Endothelial cell of umbilical vein (primary cell): ENCODE measurements at regions not wholly inside any gene's neighbourhood (a gene's known extent, or its start where the extent isn't known, plus 50 kb on each side); places are given as distances from the start of the nearest gene placed in this dataset.

Experiments
- BruUV-seq: library from RNA; stranded (reverse); fragments of 400-500 nt; replicated peaks from 2 replicates; lab custom pipeline; 2021; lab: Mats Ljungman, UMichigan
- CTCF ChIA-PET: fragments of 300-600, 350-600 bp; sonication (Branson Sonifier 250); formaldehyde crosslinking; loops from one replicate; lab custom pipeline; 2021; ENCODE audit warnings: antibody characterized with exemption, inconsistent platforms; lab: Charles Lee
- POLR2A ChIA-PET: fragments of 300-600, 350-600 bp; sonication (Branson Sonifier 250); formaldehyde crosslinking; loops from one replicate; lab custom pipeline; 2021; ENCODE audit warnings: antibody characterized with exemption, inconsistent platforms; lab: Charles Lee
- DNase-seq: peaks from one replicate; pipeline ENCODE4 v3.0.0-alpha.2; 2011; ENCODE audit warnings: low read depth, low spot score
- FAIRE-seq: peaks from 2 replicates; lab custom pipeline; 2011; peaks lifted over from hg19 to GRCh38; lab: Jason Lieb, UNC
- H2AFZ ChIP-seq: 2 replicates; pipeline ENCODE4 v1.6.0; 2012; ENCODE audit warnings: low read depth, low read length, control low read depth, inconsistent platforms
- H3K27ac ChIP-seq: 2 replicates; pipeline ENCODE4 v1.5.1; 2011; ENCODE audit warnings: low read depth, mild to moderate bottlenecking, control low read depth, low read length, moderate library complexity; ENCODE audit not compliant: insufficient read depth
- H3K27me3 ChIP-seq, 2 experiments: 2 replicates each; pipeline versions ENCODE4 v1.6.0 to v1.6.1; 2011; ENCODE audit warnings: low read length in 2 of 2, mixed read lengths in 1 of 2; ENCODE audit not compliant: control insufficient read depth in 2 of 2, insufficient read depth in 2 of 2
- H3K36me3 ChIP-seq, 2 experiments: 2 replicates in 1 of 2; 3 replicates in 1 of 2; pipeline ENCODE4 v1.5.1; 2011; ENCODE audit warnings: low read length in 2 of 2, mild to moderate bottlenecking in 1 of 2, moderate library complexity in 1 of 2; ENCODE audit not compliant: control insufficient read depth in 2 of 2, insufficient read depth in 2 of 2; ENCODE audit errors: extremely low read depth in 1 of 2
- H3K4me1 ChIP-seq: 3 replicates; pipeline ENCODE4 v1.5.1; 2011; ENCODE audit warnings: mild to moderate bottlenecking, low read length; ENCODE audit not compliant: control insufficient read depth, insufficient read depth; ENCODE audit errors: extremely low read depth
- H3K4me2 ChIP-seq: 2 replicates; pipeline ENCODE4 v1.6.1; 2011; ENCODE audit warnings: low read length, control low read depth, mixed read lengths; ENCODE audit not compliant: insufficient read depth
- H3K4me3 ChIP-seq, 3 experiments: fragments of 200-600 bp in 1 of 3; sonication (generic), shearing (Covaris generic) in 1 of 3; replicated peaks in 1 of 3; 2 replicates each; pipeline ENCODE4 v1.5.1; 2011 to 2016; ENCODE audit warnings: control low read depth in 3 of 3, low read length in 3 of 3, mild to moderate bottlenecking in 2 of 3, inconsistent platforms in 1 of 3, low read depth in 1 of 3, moderate library complexity in 1 of 3; ENCODE audit not compliant: insufficient read depth in 1 of 3
- H3K79me2 ChIP-seq: 2 replicates; pipeline ENCODE4 v1.6.0; 2012; ENCODE audit warnings: low read length, inconsistent platforms; ENCODE audit not compliant: control insufficient read depth, insufficient read depth
- H3K9ac ChIP-seq: replicated peaks from 2 replicates; pipeline ENCODE3; 2011; ENCODE audit warnings: low read length, control low read depth; ENCODE audit not compliant: insufficient read depth; ENCODE audit errors: extremely low read depth
- H3K9me1 ChIP-seq: replicated peaks from 3 replicates; pipeline ENCODE4 v1.6.0; 2011; ENCODE audit warnings: mild to moderate bottlenecking, low read length; ENCODE audit not compliant: control insufficient read depth, insufficient read depth; ENCODE audit errors: extremely low read depth
- H3K9me3 ChIP-seq: replicated peaks from 2 replicates; pipeline ENCODE4 v1.5.1; 2012; ENCODE audit warnings: low read length, inconsistent platforms; ENCODE audit not compliant: control insufficient read depth, insufficient read depth
- H4K20me1 ChIP-seq: replicated peaks from 2 replicates; pipeline ENCODE3; 2011; ENCODE audit warnings: mild to moderate bottlenecking, low read length; ENCODE audit not compliant: control insufficient read depth, insufficient read depth; ENCODE audit errors: extremely low read depth
- CTCF ChIP-seq, 2 donors: IDR thresholded peaks; 1 replicate in 1 of 2; 2 replicates in 1 of 2; pipeline ENCODE4 v1.5.1; 2011; ENCODE audit warnings: low read length in 2 of 2, mild to moderate bottlenecking in 2 of 2, moderate library complexity in 2 of 2, control low read depth in 1 of 2, inconsistent platforms in 1 of 2, low read depth in 1 of 2; ENCODE audit not compliant: insufficient read depth in 1 of 2; ENCODE audit errors: extremely low read depth in 1 of 2
- EZH2 ChIP-seq: IDR thresholded peaks from 2 replicates; pipeline ENCODE4 v1.6.1; 2012; ENCODE audit warnings: borderline replicate concordance, low read depth, mild to moderate bottlenecking, moderate library complexity, low read length, inconsistent platforms; ENCODE audit not compliant: severe bottlenecking
- FOS ChIP-seq: IDR thresholded peaks from 2 replicates; pipeline ENCODE4 v1.6.1; 2011; ENCODE audit warnings: mild to moderate bottlenecking, low read length, moderate library complexity, borderline replicate concordance; ENCODE audit not compliant: insufficient read depth
- GATA2 ChIP-seq: IDR thresholded peaks from 2 replicates; pipeline ENCODE4 v1.7.0; 2011; ENCODE audit warnings: low read depth, mild to moderate bottlenecking, moderate library complexity, mixed read lengths, low read length; ENCODE audit not compliant: insufficient read length, insufficient read depth
- JUN ChIP-seq: IDR thresholded peaks from 2 replicates; pipeline ENCODE4 v1.6.1; 2011; ENCODE audit warnings: borderline replicate concordance, low read depth; ENCODE audit not compliant: insufficient read length, insufficient read depth
- MYC ChIP-seq: IDR thresholded peaks from one replicate; pipeline ENCODE4 v1.6.1; 2011; ENCODE audit warnings: mild to moderate bottlenecking, low read depth, low read length
- POLR2A ChIP-seq: IDR thresholded peaks from 2 replicates; pipeline ENCODE4 v1.6.1; 2012; ENCODE audit warnings: low read depth, mild to moderate bottlenecking, control low read depth, low read length
- POLR2AphosphoS5 ChIP-seq: IDR thresholded peaks from 2 replicates; pipeline ENCODE4 v1.6.1; 2012; ENCODE audit warnings: low read depth, mild to moderate bottlenecking, control low read depth, low read length, moderate library complexity; ENCODE audit not compliant: insufficient read depth
- dilution Hi-C: fragments of 300-500 bp; cut with MboI; formaldehyde crosslinking; loops from one replicate; pipeline ENCODE4 v1.15.0; 2019; ENCODE audit warnings: low sequenced_read_pairs; ENCODE audit not compliant: extremely low pct_ligation_motif_present
- intact Hi-C: fragments of 100-400 bp; cut with micrococcal nuclease; formaldehyde crosslinking; loops from one replicate; pipeline ENCODE4 v1.10.0; 2022
- TF ChIP-seq, protein P1 (sequence below): IDR thresholded peaks from 2 replicates; pipeline ENCODE4 v1.6.1; 2011; ENCODE audit not compliant: insufficient read depth, insufficient read length

GRCh38 chr7:139177696-139178095, 53.3 kb upstream of the UBN2 start:
- H3K9ac ChIP-seq: no peak overlapping the region
- H3K9me1 ChIP-seq: no peaks in the 10 kb centered on the region
- H2AFZ ChIP-seq: no peak overlapping the region
- H3K27ac ChIP-seq: no peak overlapping the region
- ChIA-PET POLR2A (no interaction called here), CTCF (no interaction called here)
- dilution Hi-C loops: no loop called here
- H4K20me1 ChIP-seq: no peaks in the 10 kb centered on the region
- H3K4me1 ChIP-seq: peaks cover 9% of the 10 kb centered on the region
- H3K4me2 ChIP-seq: no peak overlapping the region
- no TSS peak for BruUV-seq
- H3K9me3 ChIP-seq: no peaks in the 10 kb centered on the region
- peaks cover 0 to 2% of the 10 kb centered on the region in 2 experiments for H3K36me3 ChIP-seq
- intact Hi-C loops: no loop called here
- no peak overlapping the region for H3K4me3 ChIP-seq
- H3K79me2 ChIP-seq: no peaks in the 10 kb centered on the region
- DNase-seq: no peak
- no peak for TF ChIP-seq CTCF (IDR thresholded peaks at IDR 0.05; ENCODE audit: extremely low read depth in 1 of 2, insufficient read depth in 1 of 2, low read depth in 1 of 2, low read length in 2 of 2)
- no peak for TF ChIP-seq POLR2AphosphoS5
- TF ChIP-seq, protein P1, sequence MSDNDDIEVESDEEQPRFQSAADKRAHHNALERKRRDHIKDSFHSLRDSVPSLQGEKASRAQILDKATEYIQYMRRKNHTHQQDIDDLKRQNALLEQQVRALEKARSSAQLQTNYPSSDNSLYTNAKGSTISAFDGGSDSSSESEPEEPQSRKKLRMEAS: no peak
- TF ChIP-seq MYC: no peak
- TF ChIP-seq JUN: no peak
- TF ChIP-seq GATA2: no peak
- no peak for TF ChIP-seq POLR2A
- no peak for TF ChIP-seq FOS
- TF ChIP-seq EZH2: no peak
- no peak for FAIRE-seq
- no peaks in the 10 kb centered on the region for H3K27me3 ChIP-seq
